ENCODE measurements at regions not wholly inside any gene's neighbourhood (a gene's known extent, or its start where the extent isn't known, plus 50 kb on each side); places are given as distances from the start of the nearest gene placed in this dataset.

DNA sequence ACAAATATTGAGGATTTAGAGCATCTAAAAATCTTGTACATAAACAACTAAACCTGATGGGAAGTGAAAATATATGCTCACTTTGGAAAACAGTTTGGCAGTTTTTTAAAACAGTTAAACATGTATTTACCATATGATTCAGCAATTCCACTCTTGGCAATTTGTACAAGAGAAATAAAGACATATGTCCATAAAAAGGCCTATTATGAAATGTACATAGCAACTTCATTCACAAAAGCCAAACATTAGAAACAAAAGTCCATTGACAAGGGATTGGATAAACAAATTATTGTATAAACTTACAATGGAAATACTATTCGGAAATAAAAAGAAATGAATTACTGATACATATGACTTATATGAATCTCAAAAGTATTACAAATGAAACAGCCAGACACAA, 196.2 kb upstream of the SLC24A2 start:
- no peak for TF ChIP-seq ZNF791 (tag by site-specific recombination; IDR thresholded peaks at IDR 0.05)
- TF ChIP-seq, protein P1, sequence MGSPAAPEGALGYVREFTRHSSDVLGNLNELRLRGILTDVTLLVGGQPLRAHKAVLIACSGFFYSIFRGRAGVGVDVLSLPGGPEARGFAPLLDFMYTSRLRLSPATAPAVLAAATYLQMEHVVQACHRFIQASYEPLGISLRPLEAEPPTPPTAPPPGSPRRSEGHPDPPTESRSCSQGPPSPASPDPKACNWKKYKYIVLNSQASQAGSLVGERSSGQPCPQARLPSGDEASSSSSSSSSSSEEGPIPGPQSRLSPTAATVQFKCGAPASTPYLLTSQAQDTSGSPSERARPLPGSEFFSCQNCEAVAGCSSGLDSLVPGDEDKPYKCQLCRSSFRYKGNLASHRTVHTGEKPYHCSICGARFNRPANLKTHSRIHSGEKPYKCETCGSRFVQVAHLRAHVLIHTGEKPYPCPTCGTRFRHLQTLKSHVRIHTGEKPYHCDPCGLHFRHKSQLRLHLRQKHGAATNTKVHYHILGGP (tag by site-specific recombination; IDR thresholded peaks at IDR 0.05): no peak
- no peak for TF ChIP-seq KLF7 (tag by site-specific recombination; IDR thresholded peaks at IDR 0.05; ENCODE audit: borderline replicate concordance)
- TF ChIP-seq, protein P2, sequence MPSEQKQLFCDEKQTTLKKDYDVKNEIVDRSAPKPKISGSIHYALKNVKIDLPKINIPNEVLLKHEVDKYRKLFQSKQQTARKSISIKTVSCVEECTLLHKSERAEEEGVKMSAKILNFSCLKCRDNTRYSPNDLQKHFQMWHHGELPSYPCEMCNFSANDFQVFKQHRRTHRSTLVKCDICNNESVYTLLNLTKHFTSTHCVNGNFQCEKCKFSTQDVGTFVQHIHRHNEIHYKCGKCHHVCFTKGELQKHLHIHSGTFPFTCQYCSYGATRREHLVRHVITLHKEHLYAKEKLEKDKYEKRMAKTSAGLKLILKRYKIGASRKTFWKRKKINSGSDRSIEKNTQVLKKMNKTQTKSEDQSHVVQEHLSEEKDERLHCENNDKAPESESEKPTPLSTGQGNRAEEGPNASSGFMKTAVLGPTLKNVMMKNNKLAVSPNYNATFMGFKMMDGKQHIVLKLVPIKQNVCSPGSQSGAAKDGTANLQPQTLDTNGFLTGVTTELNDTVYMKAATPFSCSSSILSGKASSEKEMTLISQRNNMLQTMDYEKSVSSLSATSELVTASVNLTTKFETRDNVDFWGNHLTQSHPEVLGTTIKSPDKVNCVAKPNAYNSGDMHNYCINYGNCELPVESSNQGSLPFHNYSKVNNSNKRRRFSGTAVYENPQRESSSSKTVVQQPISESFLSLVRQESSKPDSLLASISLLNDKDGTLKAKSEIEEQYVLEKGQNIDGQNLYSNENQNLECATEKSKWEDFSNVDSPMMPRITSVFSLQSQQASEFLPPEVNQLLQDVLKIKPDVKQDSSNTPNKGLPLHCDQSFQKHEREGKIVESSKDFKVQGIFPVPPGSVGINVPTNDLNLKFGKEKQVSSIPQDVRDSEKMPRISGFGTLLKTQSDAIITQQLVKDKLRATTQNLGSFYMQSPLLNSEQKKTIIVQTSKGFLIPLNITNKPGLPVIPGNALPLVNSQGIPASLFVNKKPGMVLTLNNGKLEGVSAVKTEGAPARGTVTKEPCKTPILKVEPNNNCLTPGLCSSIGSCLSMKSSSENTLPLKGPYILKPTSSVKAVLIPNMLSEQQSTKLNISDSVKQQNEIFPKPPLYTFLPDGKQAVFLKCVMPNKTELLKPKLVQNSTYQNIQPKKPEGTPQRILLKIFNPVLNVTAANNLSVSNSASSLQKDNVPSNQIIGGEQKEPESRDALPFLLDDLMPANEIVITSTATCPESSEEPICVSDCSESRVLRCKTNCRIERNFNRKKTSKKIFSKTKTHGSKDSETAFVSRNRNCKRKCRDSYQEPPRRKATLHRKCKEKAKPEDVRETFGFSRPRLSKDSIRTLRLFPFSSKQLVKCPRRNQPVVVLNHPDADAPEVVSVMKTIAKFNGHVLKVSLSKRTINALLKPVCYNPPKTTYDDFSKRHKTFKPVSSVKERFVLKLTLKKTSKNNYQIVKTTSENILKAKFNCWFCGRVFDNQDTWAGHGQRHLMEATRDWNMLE (tag by site-specific recombination; conservative IDR thresholded peaks at IDR 0.05; ENCODE audit: low read depth): no peak
- TF ChIP-seq ZNF837 (tag by site-specific recombination; IDR thresholded peaks at IDR 0.05): no peak
- TF ChIP-seq HOXD13 (CRISPR knock-in tag; IDR thresholded peaks at IDR 0.05; ENCODE audit: borderline replicate concordance): no peak
- no peak for TF ChIP-seq ZNF175 (tag by site-specific recombination; IDR thresholded peaks at IDR 0.05)
- TF ChIP-seq ZNF138 (tag by site-specific recombination; IDR thresholded peaks at IDR 0.05; ENCODE audit: borderline replicate concordance): no peak
- TF ChIP-seq OSR2 (tag by site-specific recombination; IDR thresholded peaks at IDR 0.05): no peak
- TF ChIP-seq SALL2 (tag by site-specific recombination; IDR thresholded peaks at IDR 0.05; ENCODE audit: borderline replicate concordance): no peak
- no peaks in the 10 kb centered on the region for H3K4me1 ChIP-seq (ENCODE audit: control insufficient read depth, insufficient read depth, low read length)
- ChIA-PET POLR2A (no interaction called here), CTCF (no interaction called here)
- no peak overlapping the region for H3K27ac ChIP-seq (ENCODE audit: extremely low read depth, low read depth, low read length)
- H3K9me3 ChIP-seq (ENCODE audit: control insufficient read depth, insufficient read depth, low read depth, low read length): no peaks in the 10 kb centered on the region
- no peaks in the 10 kb centered on the region for H3K36me3 ChIP-seq (ENCODE audit: control insufficient read depth in 2 of 2, insufficient read depth in 1 of 2, low read length in 2 of 2)
- H3K4me3 ChIP-seq (ENCODE audit: low read depth, low read length): no peak overlapping the region

DNA sequence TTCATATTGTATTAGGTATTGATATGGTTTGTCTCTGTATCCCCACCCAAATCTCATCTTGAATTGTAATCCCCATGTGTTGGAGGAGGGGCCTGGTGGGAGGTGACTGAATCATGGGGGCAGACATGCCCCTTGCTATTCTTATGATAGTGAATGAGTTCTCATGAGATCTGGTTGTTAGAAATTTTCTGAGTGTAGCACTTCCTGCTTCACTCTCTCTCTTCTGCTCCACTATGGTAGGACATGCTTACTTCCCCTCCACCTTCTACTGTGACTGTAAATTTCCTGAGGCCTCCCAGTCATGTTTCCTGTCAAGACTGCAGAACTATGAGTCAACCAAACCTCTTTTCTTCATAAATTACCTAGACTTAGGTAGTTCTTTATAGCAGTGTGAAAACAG, 187.4 kb upstream of the SLC24A2 start:
- no peak overlapping the region for H3K4me3 ChIP-seq (ENCODE audit: low read depth, low read length)
- TF ChIP-seq ZNF76 (tag by site-specific recombination; IDR thresholded peaks at IDR 0.05; ENCODE audit: borderline replicate concordance, low read depth) (no peak), ZNF701 (tag by site-specific recombination; IDR thresholded peaks at IDR 0.05) (no peak), ZNF558 (tag by site-specific recombination; IDR thresholded peaks at IDR 0.05) (no peak), ZNF830 (tag by site-specific recombination; IDR thresholded peaks at IDR 0.05; ENCODE audit: low read depth) (no peak), EGR2 (tag by site-specific recombination; IDR thresholded peaks at IDR 0.05; ENCODE audit: low read depth) (no peak), KLF1 (tag by site-specific recombination; IDR thresholded peaks at IDR 0.05) (no peak), ZNF473 (tag by site-specific recombination; IDR thresholded peaks at IDR 0.05) (no peak), KLF9 (tag by site-specific recombination; IDR thresholded peaks at IDR 0.05; ENCODE audit: low read depth) (no peak), SP7 (tag by site-specific recombination; IDR thresholded peaks at IDR 0.05) (no peak), ZNF16 (tag by site-specific recombination; IDR thresholded peaks at IDR 0.05; ENCODE audit: low read depth) (no peak), REPIN1 (tag by site-specific recombination; IDR thresholded peaks at IDR 0.05; ENCODE audit: low read depth) (no peak), ZFP3 (tag by site-specific recombination; IDR thresholded peaks at IDR 0.05; ENCODE audit: low read depth) (no peak), ZNF121 (tag by site-specific recombination; IDR thresholded peaks at IDR 0.05) (no peak), ZNF19 (tag by site-specific recombination; IDR thresholded peaks at IDR 0.05; ENCODE audit: low read depth) (no peak)
- H3K36me3 ChIP-seq (ENCODE audit: control insufficient read depth in 2 of 2, insufficient read depth in 1 of 2, low read length in 2 of 2): no peaks in the 10 kb centered on the region
- no peak overlapping the region for H3K27ac ChIP-seq (ENCODE audit: extremely low read depth, low read depth, low read length)
- H3K4me1 ChIP-seq (ENCODE audit: control insufficient read depth, insufficient read depth, low read length): no peaks in the 10 kb centered on the region
- POLR2A ChIA-PET: no interaction called here
- CTCF ChIA-PET: no interaction called here
- no peaks in the 10 kb centered on the region for H3K9me3 ChIP-seq (ENCODE audit: control insufficient read depth, insufficient read depth, low read depth, low read length)

Data from HEK293 (cell line).